A549 (cell line): ENCODE measurements at regions not wholly inside any gene's neighbourhood (a gene's known extent, or its start where the extent isn't known, plus 50 kb on each side); places are given as distances from the start of the nearest gene placed in this dataset.

Experiments used
- ATAC-seq, 2 experiments: fragments of 200-7000 bp in 1 of 2; fragments of >200 bp in 1 of 2; cut with Nextera tagmentation in 1 of 2; cut with Tn5 transposase in 1 of 2; 3 replicates each; pipeline versions ENCODE4 v1.8.0 to v1.9.1; 2018 to 2020; ENCODE audit warnings: mild to moderate bottlenecking in 1 of 2, moderate library complexity in 1 of 2
- CTCF ChIA-PET: fragments of 300-600 bp; sonication (Branson Sonifier 250); formaldehyde crosslinking; extraction: SDS; loops from one replicate; lab custom pipeline; 2021; ENCODE audit warnings: antibody characterized with exemption, inconsistent platforms; lab: Yijun Ruan, JAX
- POLR2A ChIA-PET: fragments of 350-600 bp; formaldehyde crosslinking; extraction: SDS; loops from one replicate; lab custom pipeline; 2021; ENCODE audit warnings: antibody characterized with exemption, inconsistent platforms; lab: Yijun Ruan, JAX
- DNase-seq, 2 experiments: peaks; one replicate each; pipeline versions ENCODE4 v3.0.0 to v3.0.0-alpha.2; 2011 to 2016; ENCODE audit warnings: low read depth in 1 of 2, low spot score in 1 of 2
- FAIRE-seq: peaks from 2 replicates; lab custom pipeline; 2011; peaks lifted over from hg19 to GRCh38; lab: Jason Lieb, UNC
- H3K27ac ChIP-seq, 2 experiments: fragments of >200 bp; sonication (Bioruptor Twin); formaldehyde crosslinking; 3 replicates each; pipeline ENCODE4 v1.5.1; 2016 to 2017
- H3K4me1 ChIP-seq: fragments of >200 bp; sonication (Bioruptor Twin); formaldehyde crosslinking; 3 replicates; pipeline ENCODE4 v1.6.1; 2016
- H3K4me2 ChIP-seq: fragments of >200 bp; sonication (Bioruptor Twin); formaldehyde crosslinking; 3 replicates; pipeline ENCODE4 v1.6.1; 2016
- H3K4me3 ChIP-seq: fragments of >200 bp; sonication (Bioruptor Twin); formaldehyde crosslinking; 3 replicates; pipeline ENCODE4 v1.5.1; 2016
- H3K9me3 ChIP-seq: fragments of >200 bp; sonication (Bioruptor Twin); formaldehyde crosslinking; 3 replicates; pipeline ENCODE4 v1.6.1; 2016
- BHLHE40 ChIP-seq: IDR thresholded peaks from 2 replicates; pipeline ENCODE4 v1.6.1; 2012; ENCODE audit warnings: low read depth, low read length, inconsistent platforms
- CBX2 ChIP-seq: fragments of 200-600 bp; sonication (generic); IDR thresholded peaks from 2 replicates; pipeline ENCODE4 v1.6.1; 2016; ENCODE audit warnings: low read depth, mild to moderate bottlenecking, borderline replicate concordance
- CHD4 ChIP-seq: fragments of 200-600 bp; sonication (generic); IDR thresholded peaks from 2 replicates; pipeline ENCODE4 v1.6.1; 2016; ENCODE audit warnings: antibody characterized with exemption, mild to moderate bottlenecking, borderline replicate concordance
- CTCF ChIP-seq: fragments of >200 bp; sonication (Bioruptor Twin); formaldehyde crosslinking; IDR thresholded peaks from 3 replicates; pipeline ENCODE4 v1.5.1; 2016
- EHF ChIP-seq: fragments of 250-450 bp; sonication (Bioruptor Pico); IDR thresholded peaks from 2 replicates; pipeline ENCODE4 v1.5.0; 2020; ENCODE audit warnings: mild to moderate bottlenecking
- FOSL2 ChIP-seq, 2 experiments: fragments of 450-650 bp in 1 of 2; fragments of >200 bp in 1 of 2; sonication (Bioruptor Twin) in 1 of 2; formaldehyde crosslinking; IDR thresholded peaks; 2 replicates each; pipeline versions ENCODE4 v1.5.0 to v1.6.1; 2016 to 2020; ENCODE audit warnings: mild to moderate bottlenecking in 1 of 2, moderate library complexity in 1 of 2
- HMGXB4 ChIP-seq: fragments of 250-450 bp; sonication (Bioruptor Pico); IDR thresholded peaks from 2 replicates; pipeline ENCODE4 v1.5.0; 2021; ENCODE audit warnings: mild to moderate bottlenecking, moderate library complexity, borderline replicate concordance
- JUNB ChIP-seq: fragments of >200 bp; sonication (Bioruptor Twin); formaldehyde crosslinking; IDR thresholded peaks from 2 replicates; pipeline ENCODE4 v1.6.1; 2016
- NFE2L2 ChIP-seq: fragments of 150-350 bp; conservative IDR thresholded peaks from 2 replicates; pipeline ENCODE4 v1.6.1; 2014; ENCODE audit warnings: low read length
- PBX3 ChIP-seq: IDR thresholded peaks from 2 replicates; pipeline ENCODE4 v1.6.1; 2012
- POLR2AphosphoS2 ChIP-seq: conservative IDR thresholded peaks from 2 replicates; pipeline ENCODE4 v1.6.1; 2012; ENCODE audit warnings: low read length, improper control_type of control experiment, inconsistent platforms
- RCOR1 ChIP-seq: fragments of 150-350 bp; IDR thresholded peaks from 2 replicates; pipeline ENCODE4 v1.6.1; 2014; ENCODE audit warnings: antibody characterized with exemption, low read length, low read depth
- RFX5 ChIP-seq: fragments of 450-650 bp; IDR thresholded peaks from 2 replicates; pipeline ENCODE4 v1.7.1; 2014; ENCODE audit warnings: antibody characterized with exemption, mild to moderate bottlenecking, moderate library complexity
- RNF2 ChIP-seq: fragments of 200-600 bp; sonication (generic); IDR thresholded peaks from 2 replicates; pipeline ENCODE4 v1.6.1; 2016; ENCODE audit warnings: low read depth, mild to moderate bottlenecking, antibody characterized with exemption, moderate library complexity, borderline replicate concordance
- SREBF2 ChIP-seq: fragments of 450-650 bp; IDR thresholded peaks from 2 replicates; pipeline ENCODE4 v1.6.1; 2014; ENCODE audit warnings: mild to moderate bottlenecking, moderate library complexity
- TP53 ChIP-seq: fragments of 250-450 bp; sonication (Bioruptor Pico); IDR thresholded peaks from 2 replicates; pipeline ENCODE4 v1.5.0; 2021; ENCODE audit warnings: mild to moderate bottlenecking, moderate library complexity
- ZFP36 ChIP-seq: fragments of 450-650 bp; IDR thresholded peaks from 2 replicates; pipeline ENCODE4 v1.6.1; 2014; ENCODE audit warnings: borderline replicate concordance; ENCODE audit not compliant: partially characterized antibody
- ZSCAN20 ChIP-seq: fragments of 250-450 bp; sonication (Bioruptor Pico); IDR thresholded peaks from 2 replicates; pipeline ENCODE4 v1.8.0; 2022; ENCODE audit warnings: mild to moderate bottlenecking, moderate library complexity
- WGBS: methylation state at CpG from one replicate; pipeline ENCODE4 v1.1.6; 2017; ENCODE audit errors: missing lambda C conversion rate; 5-methylcytosine and 5-hydroxymethylcytosine counted together
- TF ChIP-seq, protein P1 (sequence below): fragments of >200 bp; sonication (Bioruptor Twin); formaldehyde crosslinking; IDR thresholded peaks from 2 replicates; pipeline ENCODE4 v1.6.1; 2016
- TF ChIP-seq, protein P2 (sequence below): IDR thresholded peaks from 2 replicates; pipeline ENCODE4 v1.6.1; 2012; ENCODE audit warnings: low read depth, borderline replicate concordance

- Histone ChIP-seq H3K9me3 (no peaks in the 10 kb centered on the region), H3K27ac (no peak overlapping the region), H3K4me2 (no peak overlapping the region), H3K4me3 (no peak overlapping the region), H3K4me1 (no peaks in the 10 kb centered on the region)
- ChIA-PET POLR2A (no interaction called here), CTCF (no interaction called here)
- FAIRE-seq (no peak), DNase-seq (no peak), ATAC-seq (no peak)
- WGBS: 10% methylated on average over 1 of the region's 1 CpG
- no peak for TF ChIP-seq BHLHE40
- no peak for TF ChIP-seq POLR2AphosphoS2
- no peak for TF ChIP-seq NFE2L2
- no peak for TF ChIP-seq EHF
- TF ChIP-seq CBX2: no peak
- no peak for TF ChIP-seq RFX5
- TF ChIP-seq, protein P1, sequence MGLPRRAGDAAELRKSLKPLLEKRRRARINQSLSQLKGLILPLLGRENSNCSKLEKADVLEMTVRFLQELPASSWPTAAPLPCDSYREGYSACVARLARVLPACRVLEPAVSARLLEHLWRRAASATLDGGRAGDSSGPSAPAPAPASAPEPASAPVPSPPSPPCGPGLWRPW: no peak
- TF ChIP-seq ZFP36: no peak
- TF ChIP-seq, protein P2, sequence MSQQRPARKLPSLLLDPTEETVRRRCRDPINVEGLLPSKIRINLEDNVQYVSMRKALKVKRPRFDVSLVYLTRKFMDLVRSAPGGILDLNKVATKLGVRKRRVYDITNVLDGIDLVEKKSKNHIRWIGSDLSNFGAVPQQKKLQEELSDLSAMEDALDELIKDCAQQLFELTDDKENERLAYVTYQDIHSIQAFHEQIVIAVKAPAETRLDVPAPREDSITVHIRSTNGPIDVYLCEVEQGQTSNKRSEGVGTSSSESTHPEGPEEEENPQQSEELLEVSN: no peak
- no peak for TF ChIP-seq TP53 (CRISPR knock-in tag)
- no peak for TF ChIP-seq RNF2
- no peak for TF ChIP-seq RCOR1
- TF ChIP-seq ZSCAN20 (CRISPR knock-in tag): no peak
- no peak for TF ChIP-seq SREBF2
- TF ChIP-seq HMGXB4 (CRISPR knock-in tag): no peak
- TF ChIP-seq PBX3: no peak
- TF ChIP-seq JUNB: no peak
- TF ChIP-seq FOSL2 (IDR thresholded peaks at IDR 0.05): no peak
- TF ChIP-seq FOSL2 (CRISPR knock-in tag; IDR thresholded peaks at IDR 0.05): no peak
Observed at GRCh38 chr5:124093658-124094057, 581.7 kb downstream of the CSNK1G3 start.

DNA sequence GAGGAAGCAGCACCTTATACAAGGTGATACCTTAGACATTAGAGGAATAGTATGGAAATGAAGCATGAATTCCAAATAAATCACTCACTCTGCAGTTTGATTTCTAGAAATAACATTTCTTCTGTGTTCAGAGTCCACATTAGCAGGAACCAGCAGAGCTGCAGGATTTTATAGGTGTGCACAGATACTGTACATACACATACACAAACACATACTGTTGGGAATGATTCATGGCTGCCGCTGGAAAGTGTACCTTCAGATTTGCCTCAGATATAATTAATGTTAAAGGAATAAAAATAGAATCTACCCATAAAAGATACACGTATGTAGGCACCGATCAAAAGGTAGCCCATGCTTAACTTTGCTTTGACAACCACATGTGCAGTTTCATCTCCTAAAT, 578.1 kb downstream of the CSNK1G3 start:
- 70% methylated on average over 3 of the region's 3 CpGs for WGBS
- Histone ChIP-seq H3K9me3 (no peaks in the 10 kb centered on the region), H3K4me2 (no peak overlapping the region), H3K4me3 (no peak overlapping the region), H3K4me1 (no peaks in the 10 kb centered on the region), H3K27ac (no peak overlapping the region)
- DNase-seq (no peak), ATAC-seq (no peak), FAIRE-seq (no peak)
- no peak for TF ChIP-seq ZSCAN20 (CRISPR knock-in tag)
- TF ChIP-seq, protein P2: no peak
- TF ChIP-seq RNF2: no peak
- no peak for TF ChIP-seq CHD4
- no peak for TF ChIP-seq EHF
- no peak for TF ChIP-seq CTCF
- ChIA-PET CTCF (no interaction called here), POLR2A (no interaction called here)
